Left ventricle myocardium inferior (tissue), 1 donor: ENCODE measurements at regions not wholly inside any gene's neighbourhood (a gene's known extent, or its start where the extent isn't known, plus 50 kb on each side); places are given as distances from the start of the nearest gene placed in this dataset.
"Not testable (repeated sequence)": the region's sequence is repeated elsewhere in the genome, so short reads cannot be mapped to it uniquely, and the experiment has no call there.

Experiments used
- DNase-seq: peaks from one replicate; pipeline ENCODE4 v3.0.0-alpha.2; 2020
- H3K27ac ChIP-seq: fragments of 200-600 bp; replicated peaks from 2 replicates; pipeline ENCODE4 v1.8.0; 2021
- H3K27me3 ChIP-seq: fragments of 200-600 bp; 2 replicates; pipeline ENCODE4 v1.8.0; 2021; ENCODE audit warnings: low read depth
- H3K36me3 ChIP-seq: fragments of 200-600 bp; 2 replicates; pipeline ENCODE4 v1.8.0; 2021
- H3K4me1 ChIP-seq: fragments of 200-600 bp; 2 replicates; pipeline ENCODE4 v1.8.0; 2021
- H3K4me3 ChIP-seq: fragments of 200-600 bp; 2 replicates; pipeline ENCODE4 v1.8.0; 2021; ENCODE audit warnings: mild to moderate bottlenecking, moderate library complexity
- H3K9me3 ChIP-seq: fragments of 200-600 bp; replicated peaks from 2 replicates; pipeline ENCODE4 v1.8.0; 2021
- CTCF ChIP-seq: fragments of 200-600 bp; IDR thresholded peaks from 2 replicates; pipeline ENCODE4 v1.8.0; 2021; ENCODE audit warnings: antibody characterized with exemption, mild to moderate bottlenecking, borderline replicate concordance
- intact Hi-C: fragments of 100-400 bp; cut with micrococcal nuclease; formaldehyde crosslinking; loops from one replicate; pipeline ENCODE4 v1.11.0; 2022
- donor health status: DM: no; HTN: yes; CAD: no; lungs with severe emphysema.

DNA sequence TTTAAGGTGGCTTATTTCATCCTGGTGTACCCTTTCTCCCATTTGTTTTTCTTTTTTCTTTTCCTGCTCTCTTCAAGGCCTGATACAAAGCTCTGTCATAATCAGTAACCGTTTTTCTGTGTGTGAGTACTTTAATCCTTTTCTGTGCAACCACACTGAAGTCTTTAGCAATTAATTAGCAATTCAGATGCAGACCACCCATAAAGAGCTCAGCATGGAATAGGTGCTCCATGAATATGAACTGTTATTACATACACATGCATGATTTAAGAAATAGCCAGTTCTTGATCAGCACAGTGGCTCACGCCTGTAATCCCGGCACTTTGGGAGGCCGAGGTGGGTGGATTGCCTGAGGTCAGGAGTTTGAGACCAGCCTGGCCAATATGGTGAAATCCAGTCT, 1386.6 kb downstream of the AACS start:
- intact Hi-C loops: no loop called here
- no peak for DNase-seq
- no peak for TF ChIP-seq CTCF
- Histone ChIP-seq H3K27me3 (no peaks in the 10 kb centered on the region), H3K4me1 (no peaks in the 10 kb centered on the region), H3K4me3 (no peak overlapping the region), H3K36me3 (no peaks in the 10 kb centered on the region), H3K9me3 (no peaks in the 10 kb centered on the region), H3K27ac (no peak overlapping the region)

DNA sequence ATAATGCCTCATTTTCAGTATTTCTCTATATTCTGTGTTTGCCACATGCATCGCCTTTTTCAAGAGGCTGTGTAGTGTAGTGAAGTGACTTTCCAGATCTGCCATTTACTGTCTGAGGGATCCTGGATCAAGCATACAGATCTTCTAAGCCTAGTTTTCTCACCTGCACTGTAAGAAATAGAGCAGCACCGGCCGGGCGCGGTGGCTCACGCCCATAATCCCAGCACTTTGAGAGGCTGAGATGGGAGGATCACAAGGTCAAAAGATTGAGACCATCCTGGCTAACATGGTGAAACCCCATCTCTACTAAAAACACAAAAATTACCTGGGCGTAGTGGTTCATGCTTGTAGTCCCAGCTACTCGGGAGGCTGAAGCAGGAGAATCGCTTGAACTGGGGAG, 1387.5 kb downstream of the AACS start:
- H3K27me3 ChIP-seq, H3K4me1 ChIP-seq, intact Hi-C loops, H3K9me3 ChIP-seq, H3K4me3 ChIP-seq, H3K27ac ChIP-seq, H3K36me3 ChIP-seq, DNase-seq: not testable (repeated sequence)

DNA sequence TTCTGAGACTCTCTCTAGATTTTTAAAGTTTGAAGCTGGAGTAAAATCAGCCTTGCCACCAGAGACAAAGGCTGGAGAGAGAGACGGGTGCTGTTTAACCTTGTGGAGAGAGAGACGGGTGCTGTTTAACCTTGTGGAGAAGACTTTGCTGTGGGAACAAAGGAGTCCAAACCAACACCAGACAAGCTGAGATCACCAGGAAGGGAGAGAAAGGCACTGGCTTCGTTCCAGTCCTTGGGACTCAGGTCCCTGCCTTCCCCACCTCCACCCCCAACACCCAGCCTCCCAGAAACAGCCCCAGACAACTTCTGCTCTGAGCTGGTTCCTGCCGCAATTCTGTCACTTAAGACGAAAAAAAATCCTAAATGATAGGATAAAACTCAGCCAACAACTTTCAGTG, 1389.3 kb downstream of the AACS start:
- no peak overlapping the region for H3K27ac ChIP-seq
- H3K4me3 ChIP-seq: no peak overlapping the region
- intact Hi-C loops: no loop called here
- H3K36me3 ChIP-seq: no peaks in the 10 kb centered on the region
- peaks cover 8% of the 10 kb centered on the region for H3K27me3 ChIP-seq
- H3K4me1 ChIP-seq: no peaks in the 10 kb centered on the region
- no peaks in the 10 kb centered on the region for H3K9me3 ChIP-seq
- no peak for TF ChIP-seq CTCF
- no peak for DNase-seq

DNA sequence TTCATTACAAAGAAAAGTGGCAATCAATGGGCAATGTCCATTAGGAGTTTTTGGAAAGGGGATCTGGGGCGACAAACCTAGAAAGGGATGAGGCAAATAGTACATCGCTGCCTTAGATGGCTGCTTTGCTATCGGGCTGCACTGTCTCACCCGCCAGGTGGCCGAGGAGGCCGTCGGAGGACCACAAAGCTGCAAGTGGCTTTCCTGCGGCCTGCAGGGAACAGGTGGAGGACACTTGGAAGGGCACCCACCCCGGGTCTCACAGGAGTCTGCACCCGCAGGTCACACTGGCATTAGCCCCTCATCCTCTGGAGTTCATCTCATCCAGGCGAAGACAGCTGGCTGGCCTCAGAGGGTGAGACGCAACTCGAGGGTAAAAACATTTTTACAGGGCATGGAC, 1392.5 kb downstream of the AACS start:
- Histone ChIP-seq H3K4me3 (no peak overlapping the region), H3K27me3 (peaks cover 20% of the 10 kb centered on the region), H3K36me3 (no peaks in the 10 kb centered on the region), H3K9me3 (no peaks in the 10 kb centered on the region), H3K4me1 (no peaks in the 10 kb centered on the region), H3K27ac (no peak overlapping the region)
- no peak for DNase-seq
- intact Hi-C loops: no loop called here
- no peak for TF ChIP-seq CTCF

DNA sequence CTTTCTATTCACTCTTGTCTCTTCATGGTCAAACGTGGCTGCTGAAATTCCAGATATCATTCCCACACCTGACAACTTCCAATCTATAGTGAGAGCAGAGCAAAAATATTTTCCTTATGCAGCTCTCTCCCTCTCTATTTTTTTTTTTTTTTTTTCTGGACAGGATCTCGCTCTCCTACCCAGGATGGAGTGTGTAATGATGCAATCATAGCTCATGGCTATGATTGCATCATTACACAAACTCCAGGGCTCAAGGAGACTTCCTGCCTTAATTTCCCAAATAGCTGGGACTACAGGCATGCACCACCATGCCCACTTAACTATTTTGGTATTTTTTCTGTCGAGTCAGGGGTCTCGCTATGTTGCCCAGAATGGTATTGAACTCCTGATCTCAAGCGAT, 1398.9 kb downstream of the AACS start:
- Histone ChIP-seq H3K4me3 (no peak overlapping the region), H3K36me3 (no peaks in the 10 kb centered on the region), H3K27me3 (peaks cover 22% of the 10 kb centered on the region), H3K4me1 (no peaks in the 10 kb centered on the region), H3K9me3 (no peaks in the 10 kb centered on the region), H3K27ac (no peak overlapping the region)
- intact Hi-C loops: no loop called here
- no peak for TF ChIP-seq CTCF
- DNase-seq: no peak

DNA sequence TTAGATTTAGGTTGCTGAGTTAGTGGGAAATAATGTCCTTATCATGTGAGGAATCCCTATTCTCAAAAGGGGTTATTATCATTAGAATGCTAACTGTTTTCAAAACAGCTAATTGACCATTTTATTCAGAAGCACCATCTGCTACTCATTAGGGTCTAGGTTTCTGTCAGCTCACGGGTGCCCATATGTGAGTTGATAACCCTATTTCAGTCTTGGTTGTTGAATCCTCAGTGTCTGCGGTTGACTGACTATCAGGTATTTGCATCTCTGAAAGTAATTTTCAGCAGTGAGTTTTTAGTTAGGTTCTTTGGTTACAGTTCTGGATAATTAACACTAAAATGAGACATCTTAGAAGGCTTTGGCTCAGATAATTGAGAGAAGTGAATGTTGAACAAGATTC, 1404.0 kb downstream of the AACS start:
- Histone ChIP-seq H3K4me1 (no peaks in the 10 kb centered on the region), H3K36me3 (no peaks in the 10 kb centered on the region), H3K27me3 (peaks cover 2% of the 10 kb centered on the region), H3K4me3 (no peak overlapping the region), H3K9me3 (peaks cover 21% of the 10 kb centered on the region), H3K27ac (no peak overlapping the region)
- TF ChIP-seq CTCF: no peak
- intact Hi-C loops: no loop called here
- DNase-seq: no peak
